Breast epithelium (tissue), 4 donors: ENCODE measurements at regions not wholly inside any gene's neighbourhood (a gene's known extent, or its start where the extent isn't known, plus 50 kb on each side); places are given as distances from the start of the nearest gene placed in this dataset.
"Not testable (repeated sequence)": the region's sequence is repeated elsewhere in the genome, so short reads cannot be mapped to it uniquely, and the experiment has no call there.

ENCODE experiments used
- DNase-seq, 2 donors: peaks; one replicate each; pipeline ENCODE4 v3.0.0-alpha.2; 2019; ENCODE audit warnings: low spot score in 2 of 2
- H3K27ac ChIP-seq, 2 donors: fragments of 200-600 bp; sonication (generic) in 1 of 2; one replicate each; pipeline ENCODE4 v1.5.1; 2016 to 2019; ENCODE audit warnings: mild to moderate bottlenecking in 1 of 2
- H3K27me3 ChIP-seq, 2 donors: fragments of 200-600 bp; sonication (generic) in 1 of 2; one replicate each; pipeline versions ENCODE4 v1.5.1 to v1.6.0; 2017 to 2019; ENCODE audit warnings: control low read depth in 1 of 2, mild to moderate bottlenecking in 1 of 2
- H3K36me3 ChIP-seq: fragments of 200-600 bp; one replicate; pipeline ENCODE4 v1.5.1; 2019
- H3K4me1 ChIP-seq, 2 donors: fragments of 200-600 bp; sonication (generic); one replicate each; pipeline ENCODE4 v1.5.1; 2016 to 2019; ENCODE audit warnings: control low read depth in 1 of 2
- H3K4me3 ChIP-seq, 3 donors: fragments of 200-600 bp; sonication (generic); 1 replicate in 2 of 3; 2 replicates in 1 of 3; pipeline ENCODE4 v1.5.1; 2016 to 2019; ENCODE audit warnings: mild to moderate bottlenecking in 3 of 3, moderate library complexity in 2 of 3
- H3K9me3 ChIP-seq, 2 donors: fragments of 200-600 bp; sonication (generic) in 1 of 2; one replicate each; pipeline ENCODE4 v1.5.1; 2016 to 2019; ENCODE audit warnings: control low read depth in 1 of 2
- POLR2A ChIP-seq: fragments of 450-650 bp; IDR thresholded peaks from one replicate; pipeline ENCODE4 v1.6.1; 2016; ENCODE audit warnings: antibody characterized with exemption, mild to moderate bottlenecking, moderate library complexity
- POLR2AphosphoS5 ChIP-seq, 3 donors: sonication (generic); formaldehyde crosslinking; IDR thresholded peaks; one replicate each; pipeline ENCODE4 v1.6.1; 2017; ENCODE audit warnings: antibody characterized with exemption in 3 of 3
- intact Hi-C: fragments of 100-400 bp; cut with DNase I; formaldehyde crosslinking; loops from one replicate; pipeline ENCODE4 v1.15.1; 2023; ENCODE audit warnings: low total_unique reads
- TF ChIP-seq, protein P1 (sequence below), 3 donors: fragments of 450-650 bp; IDR thresholded peaks; one replicate each; pipeline ENCODE4 v1.5.1; 2016 to 2017; ENCODE audit warnings: antibody characterized with exemption in 3 of 3, mild to moderate bottlenecking in 3 of 3, moderate library complexity in 3 of 3

DNA sequence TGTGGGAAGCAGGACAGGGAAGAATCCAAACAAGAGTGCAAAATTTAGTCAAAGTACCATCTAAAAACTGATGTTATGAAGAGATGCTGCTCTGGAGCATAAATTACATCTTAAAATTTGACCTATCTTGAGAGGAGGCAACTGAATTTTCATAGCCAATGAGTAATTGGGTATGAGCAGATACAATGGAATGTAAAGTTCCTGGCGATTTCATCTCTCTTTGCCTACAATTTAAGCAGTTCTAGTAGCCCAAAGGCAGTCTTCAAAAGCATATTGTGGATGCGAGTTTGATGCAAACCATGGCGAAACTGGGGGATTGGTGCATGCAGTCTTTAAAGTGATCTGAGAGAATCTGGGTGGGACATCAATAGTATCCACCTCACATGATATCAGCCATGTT is 1265.9 kb downstream of the BRINP3 start:
- H3K4me3 ChIP-seq = no peak overlapping the region
- H3K9me3 ChIP-seq = no peaks in the 10 kb centered on the region
- H3K27ac ChIP-seq = no peak overlapping the region
- H3K36me3 ChIP-seq = no peaks in the 10 kb centered on the region
- intact Hi-C loops = no loop called here
- no peaks in the 10 kb centered on the region for H3K4me1 ChIP-seq
- TF ChIP-seq POLR2A = no peak
- TF ChIP-seq, protein P1, sequence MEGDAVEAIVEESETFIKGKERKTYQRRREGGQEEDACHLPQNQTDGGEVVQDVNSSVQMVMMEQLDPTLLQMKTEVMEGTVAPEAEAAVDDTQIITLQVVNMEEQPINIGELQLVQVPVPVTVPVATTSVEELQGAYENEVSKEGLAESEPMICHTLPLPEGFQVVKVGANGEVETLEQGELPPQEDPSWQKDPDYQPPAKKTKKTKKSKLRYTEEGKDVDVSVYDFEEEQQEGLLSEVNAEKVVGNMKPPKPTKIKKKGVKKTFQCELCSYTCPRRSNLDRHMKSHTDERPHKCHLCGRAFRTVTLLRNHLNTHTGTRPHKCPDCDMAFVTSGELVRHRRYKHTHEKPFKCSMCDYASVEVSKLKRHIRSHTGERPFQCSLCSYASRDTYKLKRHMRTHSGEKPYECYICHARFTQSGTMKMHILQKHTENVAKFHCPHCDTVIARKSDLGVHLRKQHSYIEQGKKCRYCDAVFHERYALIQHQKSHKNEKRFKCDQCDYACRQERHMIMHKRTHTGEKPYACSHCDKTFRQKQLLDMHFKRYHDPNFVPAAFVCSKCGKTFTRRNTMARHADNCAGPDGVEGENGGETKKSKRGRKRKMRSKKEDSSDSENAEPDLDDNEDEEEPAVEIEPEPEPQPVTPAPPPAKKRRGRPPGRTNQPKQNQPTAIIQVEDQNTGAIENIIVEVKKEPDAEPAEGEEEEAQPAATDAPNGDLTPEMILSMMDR (IDR thresholded peaks at IDR 0.05) = no peak
- TF ChIP-seq POLR2AphosphoS5 (IDR thresholded peaks at IDR 0.05) = no peak
- DNase-seq = no peak
- no peaks in the 10 kb centered on the region for H3K27me3 ChIP-seq

- TF ChIP-seq, protein P1 (IDR thresholded peaks at IDR 0.05) = no peak
- TF ChIP-seq POLR2A (no peak), POLR2AphosphoS5 (IDR thresholded peaks at IDR 0.05) (no peak)
- no peaks in the 10 kb centered on the region for H3K36me3 ChIP-seq
- H3K9me3 ChIP-seq = no peaks in the 10 kb centered on the region
- H3K27me3 ChIP-seq = no peaks in the 10 kb centered on the region
- DNase-seq = no peak
- no peak overlapping the region for H3K27ac ChIP-seq
- intact Hi-C loops = no loop called here
- H3K4me3 ChIP-seq = no peak overlapping the region
- H3K4me1 ChIP-seq = no peaks in the 10 kb centered on the region
Observed at GRCh38 chr1:189212606-189213005, 1265.1 kb downstream of the BRINP3 start.

- no peak overlapping the region for H3K4me3 ChIP-seq
- H3K27me3 ChIP-seq = no peaks in the 10 kb centered on the region
- no peaks in the 10 kb centered on the region for H3K9me3 ChIP-seq
- no peaks in the 10 kb centered on the region for H3K36me3 ChIP-seq
- no peak overlapping the region for H3K27ac ChIP-seq
- TF ChIP-seq, protein P1 (IDR thresholded peaks at IDR 0.05) = no peak
- H3K4me1 ChIP-seq = no peaks in the 10 kb centered on the region
- intact Hi-C loops = no loop called here
- no peak for DNase-seq
Observed at GRCh38 chr1:189216886-189217285, 1260.8 kb downstream of the BRINP3 start.

GRCh38 chr1:189217646-189218045 is 1260.0 kb downstream of the BRINP3 start:
- H3K36me3 ChIP-seq = no peaks in the 10 kb centered on the region
- DNase-seq = no peak
- intact Hi-C loops = no loop called here
- H3K27me3 ChIP-seq = no peaks in the 10 kb centered on the region
- H3K9me3 ChIP-seq = no peaks in the 10 kb centered on the region
- no peak for TF ChIP-seq POLR2AphosphoS5 (IDR thresholded peaks at IDR 0.05)
- TF ChIP-seq, protein P1 (IDR thresholded peaks at IDR 0.05) = no peak
- TF ChIP-seq POLR2A = no peak
- H3K4me1 ChIP-seq = no peaks in the 10 kb centered on the region
- H3K27ac ChIP-seq = no peak overlapping the region
- H3K4me3 ChIP-seq = no peak overlapping the region

- Histone ChIP-seq H3K4me1 (no peaks in the 10 kb centered on the region), H3K27ac (no peak overlapping the region), H3K9me3 (no peaks in the 10 kb centered on the region), H3K4me3 (no peak overlapping the region), H3K36me3 (no peaks in the 10 kb centered on the region), H3K27me3 (no peaks in the 10 kb centered on the region)
- DNase-seq = no peak
- TF ChIP-seq, protein P1 (IDR thresholded peaks at IDR 0.05) = no peak
- TF ChIP-seq POLR2AphosphoS5 (IDR thresholded peaks at IDR 0.05) (no peak), POLR2A (no peak)
- intact Hi-C loops = no loop called here
Observed at GRCh38 chr1:189220750-189221149, 1256.9 kb downstream of the BRINP3 start.

DNA sequence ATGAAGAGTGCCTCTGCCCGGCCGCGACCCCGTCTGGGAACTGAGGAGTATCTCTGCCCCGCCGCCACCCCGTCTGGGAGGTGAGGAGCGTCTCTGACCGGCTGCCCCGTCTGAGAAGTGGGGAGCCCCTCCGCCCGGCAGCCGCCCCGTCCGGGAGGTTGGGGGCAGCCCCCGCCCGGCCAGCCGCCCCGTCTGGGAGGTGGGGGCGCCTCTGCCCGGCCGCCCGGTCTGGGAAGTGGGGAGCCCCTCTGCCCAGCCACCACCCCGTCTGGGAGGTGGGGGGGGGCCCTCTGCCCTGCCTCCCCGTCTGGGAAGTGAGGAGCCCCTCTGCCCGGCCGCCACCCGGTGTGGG is 1251.9 kb downstream of the BRINP3 start:
- H3K4me3 ChIP-seq, H3K4me1 ChIP-seq, H3K9me3 ChIP-seq, intact Hi-C loops, H3K27ac ChIP-seq, DNase-seq, H3K27me3 ChIP-seq, H3K36me3 ChIP-seq: not testable (repeated sequence)
